Transverse colon (tissue), 4 donors: ENCODE measurements at regions not wholly inside any gene's neighbourhood (a gene's known extent, or its start where the extent isn't known, plus 50 kb on each side); places are given as distances from the start of the nearest gene placed in this dataset.

Experiments
- CTCF ChIP-seq, 5 experiments: fragments of 200-600 bp in 3 of 5; fragments of 450-650 bp in 2 of 5; sonication (generic) in 3 of 5; IDR thresholded peaks; 1 replicate in 2 of 5; 2 replicates in 3 of 5; pipeline ENCODE4 v1.5.1; 2016 to 2017; ENCODE audit warnings: antibody characterized with exemption in 5 of 5, inconsistent platforms in 3 of 5, mild to moderate bottlenecking in 2 of 5, moderate library complexity in 1 of 5
- POLR2A ChIP-seq: fragments of 450-650 bp; IDR thresholded peaks from one replicate; pipeline ENCODE4 v1.6.1; 2016; ENCODE audit warnings: antibody characterized with exemption, mild to moderate bottlenecking, moderate library complexity
- POLR2AphosphoS5 ChIP-seq, 3 donors: sonication (generic); formaldehyde crosslinking; IDR thresholded peaks; one replicate each; pipeline ENCODE4 v1.6.1; 2016; ENCODE audit warnings: antibody characterized with exemption in 3 of 3

GRCh38 chr20:4445331-4445730 lies 196.2 kb upstream of the ADRA1D start:
- TF ChIP-seq CTCF (IDR thresholded peaks at IDR 0.05) (no peak), POLR2A (no peak), POLR2AphosphoS5 (IDR thresholded peaks at IDR 0.05) (no peak)
